ENCODE measurements at regions not wholly inside any gene's neighbourhood (a gene's known extent, or its start where the extent isn't known, plus 50 kb on each side); places are given as distances from the start of the nearest gene placed in this dataset.

DNA sequence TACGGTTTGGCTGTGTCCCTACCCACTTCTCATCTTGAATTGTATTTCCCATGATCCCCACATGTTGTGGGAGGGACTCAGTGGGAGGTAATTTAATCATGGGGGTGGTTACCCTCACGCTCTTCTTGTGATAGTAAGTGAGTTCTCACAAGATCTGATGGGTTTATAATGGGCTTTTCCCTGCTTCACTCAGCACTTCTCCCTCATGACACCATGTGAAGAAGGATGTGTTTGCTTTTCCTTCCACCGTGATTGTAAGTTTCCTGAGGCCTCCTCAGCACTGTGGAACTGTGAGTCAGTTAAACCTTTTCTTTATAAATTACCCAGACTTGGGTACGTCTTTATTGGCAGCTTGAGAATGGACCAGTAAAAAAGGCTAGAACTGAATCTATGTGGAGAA, 750.0 kb upstream of the ID2 start:
- DNase-seq (ENCODE audit: low read depth), result no peak

DNA sequence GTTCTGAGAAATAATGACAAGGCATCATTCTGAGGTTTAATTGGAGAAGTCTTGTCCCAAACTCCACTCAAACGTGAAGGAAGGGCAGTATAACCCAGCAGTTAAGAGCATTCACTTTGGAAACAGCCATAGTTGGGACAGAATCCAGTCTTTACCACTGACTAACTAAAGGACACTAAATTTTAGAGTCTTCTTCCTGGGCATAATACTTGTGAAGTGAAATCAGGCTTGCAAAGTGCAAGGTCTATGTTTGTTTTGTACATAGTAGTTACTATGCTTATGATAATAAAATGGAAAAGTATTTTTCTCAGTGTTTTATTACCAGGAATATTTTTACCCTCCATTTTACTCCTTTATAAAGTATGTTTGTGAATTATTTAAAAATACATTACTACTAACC, 748.2 kb upstream of the ID2 start:
- DNase-seq (ENCODE audit: low read depth), result no peak

DNA sequence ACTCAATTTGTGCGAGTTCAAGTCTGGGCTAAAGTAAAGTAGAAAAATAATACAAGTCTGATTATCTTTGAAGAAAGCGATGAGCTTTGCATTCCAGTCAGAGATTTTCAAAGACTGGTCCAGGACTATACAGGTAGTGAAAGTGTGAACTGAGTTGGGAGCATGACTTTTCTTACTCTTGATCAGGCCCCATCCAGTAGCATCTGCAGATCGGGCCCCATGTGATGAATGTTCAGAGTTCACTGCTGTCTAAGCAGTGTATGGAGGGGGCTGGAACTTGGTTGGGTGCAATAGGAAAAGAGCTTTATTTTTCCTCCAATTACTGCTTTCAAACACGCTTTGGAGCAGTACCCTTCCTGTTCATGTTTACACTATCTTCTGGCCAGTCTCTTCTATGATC, 747.4 kb upstream of the ID2 start:
- no peak for DNase-seq (ENCODE audit: low read depth)

DNA sequence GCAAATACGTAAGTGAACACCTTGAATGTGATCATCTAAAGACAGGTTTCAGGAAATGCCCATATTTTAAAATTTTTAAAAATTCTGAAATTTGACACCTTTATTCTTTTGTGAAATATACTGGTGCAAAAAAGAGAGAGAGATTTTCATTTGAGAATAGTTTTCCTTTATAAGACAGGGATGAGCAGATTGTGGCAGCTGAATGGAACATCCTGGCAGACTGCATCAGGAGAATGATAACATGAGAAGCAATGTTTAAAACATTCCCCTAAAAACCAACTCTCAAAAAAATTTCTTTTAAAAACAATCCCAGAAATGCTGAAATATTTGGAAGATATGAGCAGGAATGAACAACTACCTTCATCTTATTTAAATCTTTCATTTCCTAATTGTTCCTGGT, 744.8 kb upstream of the ID2 start:
- no peak for DNase-seq (ENCODE audit: low read depth)

DNA sequence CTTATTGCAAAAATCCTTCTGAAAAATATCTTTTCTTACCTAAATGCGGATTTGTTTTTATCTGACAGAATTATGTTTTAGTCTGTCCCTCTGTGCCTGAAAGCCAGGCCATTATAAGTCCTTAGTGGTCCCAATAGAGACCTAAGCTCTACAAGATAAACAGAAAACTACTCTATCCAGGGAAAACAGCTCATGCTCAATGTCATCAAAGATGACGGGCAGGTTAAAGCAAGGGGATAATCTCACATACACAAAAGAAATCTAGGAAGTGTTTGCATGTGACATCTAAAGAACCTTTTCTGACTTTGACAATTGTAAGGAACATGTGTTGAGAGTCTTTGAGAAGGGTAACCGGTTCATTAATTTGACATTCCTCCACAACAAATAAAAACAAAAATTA, 741.1 kb upstream of the ID2 start:
- DNase-seq (ENCODE audit: low read depth), result no peak

DNA sequence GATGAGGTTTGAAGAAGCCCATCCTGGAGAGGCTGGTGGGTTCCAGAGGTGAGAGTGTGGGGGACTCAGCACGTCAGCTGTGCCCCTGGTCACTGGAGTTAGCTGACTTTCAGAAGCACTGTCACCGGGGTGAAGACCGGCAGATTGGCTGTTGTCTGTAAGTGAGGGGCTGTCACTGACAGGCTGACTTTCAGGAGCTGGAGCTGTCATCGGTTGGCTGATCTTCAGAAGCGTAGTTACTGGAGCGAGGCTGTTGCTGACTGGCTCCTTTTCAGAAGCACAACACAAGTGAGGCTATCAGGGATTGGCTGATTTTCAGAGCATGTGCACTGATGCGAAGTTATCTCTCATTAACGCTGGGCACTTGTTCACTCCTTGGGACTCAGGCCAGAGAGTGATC, 738.4 kb upstream of the ID2 start:
- peak; percentile 25 for DNase-seq (ENCODE audit: low read depth)

DNA sequence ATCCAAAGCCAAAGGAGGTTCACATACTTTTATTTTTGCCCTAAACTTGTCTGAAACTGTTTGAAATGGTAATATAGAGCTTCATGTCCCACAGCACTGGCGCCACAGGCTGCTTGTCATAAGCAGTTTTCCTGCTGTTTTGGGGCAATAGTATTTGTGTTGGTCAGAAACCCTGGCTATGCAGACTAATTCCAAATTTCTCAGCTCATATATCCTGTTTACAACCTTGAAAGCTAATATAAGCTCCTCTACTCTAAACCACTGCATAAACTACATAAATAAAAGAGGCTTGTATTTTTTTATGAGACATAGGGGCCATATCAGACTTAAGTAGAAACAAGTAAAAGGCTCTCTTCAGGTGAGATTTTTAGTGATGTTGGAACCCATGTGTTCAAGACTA, 736.8 kb upstream of the ID2 start:
- no peak for DNase-seq (ENCODE audit: low read depth)

DNA sequence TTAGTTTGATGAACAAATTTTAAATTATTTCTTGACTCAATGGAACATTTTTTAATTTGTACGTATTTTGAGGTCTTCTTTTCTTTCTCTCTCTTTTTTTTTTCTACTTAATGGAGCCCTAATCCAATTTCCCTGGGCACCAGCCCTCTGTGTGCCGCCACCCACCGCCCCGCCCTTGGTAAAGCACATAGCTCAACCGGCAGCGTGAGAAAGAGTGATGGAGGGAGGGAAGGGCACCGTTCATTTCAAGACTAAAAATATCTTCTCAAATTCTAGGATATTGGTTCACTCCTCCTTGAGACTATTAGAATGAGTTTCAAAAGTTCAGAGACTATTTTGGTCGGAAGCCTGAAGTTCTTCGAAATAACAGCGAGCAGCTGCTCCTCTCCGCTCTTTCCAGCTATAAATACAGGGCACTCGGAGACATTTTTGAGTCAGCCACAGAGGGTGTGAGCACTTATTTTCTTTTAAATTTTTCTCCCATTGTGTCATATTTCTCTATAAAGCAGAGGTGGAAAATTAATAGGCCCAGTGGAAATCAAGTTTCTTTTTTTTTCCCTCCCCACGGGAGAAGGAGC, 731.7 kb upstream of the ID2 start:
- no peak for DNase-seq (ENCODE audit: low read depth)

DNA sequence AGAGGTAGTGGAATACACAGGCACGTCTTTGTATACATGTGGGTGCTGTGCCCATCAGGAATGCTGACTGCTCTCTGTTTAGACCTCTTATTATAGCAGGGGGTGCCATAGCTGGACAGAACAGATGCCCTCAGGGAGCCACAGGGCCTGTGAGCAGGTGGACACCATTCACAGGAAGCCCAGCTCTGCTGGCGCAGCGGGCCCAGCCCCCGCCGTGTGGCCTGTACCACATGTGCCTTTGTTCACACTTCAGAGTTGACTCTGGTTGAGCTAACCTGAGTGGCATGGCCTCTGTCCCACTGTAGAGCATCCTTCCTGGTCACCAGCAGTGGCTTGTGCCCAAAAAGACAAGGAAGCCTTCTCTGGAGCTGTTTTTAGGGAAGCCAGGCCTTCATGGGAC, 730.9 kb upstream of the ID2 start:
- no peak for DNase-seq (ENCODE audit: low read depth)

DNA sequence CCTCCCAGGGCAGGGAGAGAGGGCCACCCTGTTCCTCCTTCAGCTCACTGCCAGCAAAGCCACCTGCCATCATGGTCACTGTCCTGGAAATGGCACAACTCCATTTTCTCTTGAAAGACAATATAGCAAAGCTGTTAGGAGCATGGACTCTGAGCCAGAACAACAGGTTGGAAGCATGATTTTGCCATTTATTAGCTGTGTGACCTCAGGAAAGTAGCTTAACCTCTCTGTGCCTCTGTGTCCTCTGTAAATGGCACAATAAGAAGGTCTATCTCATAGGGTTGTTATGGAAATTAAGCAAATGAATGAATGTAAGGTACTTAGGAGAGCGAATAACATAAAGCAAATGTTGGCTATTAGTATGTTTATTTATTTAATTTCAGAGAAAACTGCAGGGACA, 730.4 kb upstream of the ID2 start:
- DNase-seq (ENCODE audit: low read depth), result no peak

DNA sequence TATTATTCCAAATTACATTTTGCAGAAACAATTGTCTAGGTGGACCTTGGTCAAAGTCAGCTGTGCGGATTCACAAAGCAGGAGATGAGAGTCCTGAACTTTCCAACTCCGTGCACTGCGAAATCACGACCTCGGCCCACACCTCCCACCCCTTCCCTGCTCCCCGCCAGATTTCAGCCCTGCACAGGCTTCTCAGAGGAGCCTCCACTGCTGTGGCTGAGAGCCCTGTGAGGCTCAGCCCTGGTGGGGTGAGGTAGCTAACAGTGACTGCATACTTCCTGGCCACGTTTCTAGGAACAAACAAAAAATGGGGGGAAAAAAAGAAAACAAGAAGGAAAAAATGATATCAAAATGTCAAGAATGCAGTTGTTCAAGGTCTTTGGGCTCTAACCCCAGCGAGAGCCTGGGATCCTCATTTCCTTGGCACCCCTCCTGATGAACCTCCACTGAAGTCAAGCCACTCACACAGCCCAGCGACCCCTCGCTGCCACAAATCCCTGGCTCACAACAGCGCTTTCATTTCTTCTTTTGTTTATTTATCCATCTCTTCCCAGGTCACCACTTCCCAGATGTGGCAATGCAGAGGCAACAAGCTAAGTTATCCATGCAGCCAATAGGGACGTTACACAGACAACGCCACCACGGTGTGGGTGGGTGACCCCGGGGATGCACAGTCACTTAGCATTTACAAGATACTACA, 729.7 kb upstream of the ID2 start:
- DNase-seq (ENCODE audit: low read depth), result no peak

DNA sequence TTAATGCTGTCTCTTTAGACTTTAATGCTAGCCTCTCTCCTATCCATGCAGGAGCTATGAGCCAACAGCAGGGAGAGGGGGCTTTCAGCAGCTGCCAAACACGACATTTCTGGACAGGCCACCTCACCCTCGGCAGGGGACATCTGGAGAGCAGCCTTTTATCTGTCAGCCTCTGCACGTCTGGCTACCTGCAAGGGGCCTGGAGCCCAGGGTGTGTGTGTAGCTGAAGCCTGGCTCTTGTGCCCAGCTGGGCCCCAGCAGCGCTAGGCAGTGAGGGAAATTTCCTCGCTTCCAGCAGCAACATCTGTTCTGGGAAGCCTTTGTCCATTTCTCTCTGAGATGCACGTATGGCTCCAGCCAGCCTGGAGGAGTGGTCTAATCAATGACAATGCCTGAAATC, 728.7 kb upstream of the ID2 start:
- DNase-seq (ENCODE audit: low read depth), result no peak

DNA sequence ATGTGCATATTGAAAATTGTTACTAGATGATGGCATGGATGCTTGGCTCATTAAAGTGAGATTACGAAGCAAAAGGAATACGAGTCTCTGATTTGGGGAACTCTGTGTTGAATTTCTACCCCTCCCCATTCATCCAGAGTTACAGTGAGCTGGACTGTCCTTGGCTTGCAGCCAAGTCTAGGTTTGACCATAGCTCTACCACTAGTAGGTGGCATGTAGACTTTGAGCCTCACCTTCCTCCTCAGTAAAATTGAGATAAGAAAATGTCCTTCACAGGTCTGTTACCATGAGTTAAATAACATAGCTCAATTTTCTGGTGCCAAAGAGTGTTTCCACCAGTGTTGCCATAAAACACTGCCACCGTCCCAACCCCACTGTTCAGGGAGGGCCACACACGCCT, 727.6 kb upstream of the ID2 start:
- DNase-seq (ENCODE audit: low read depth), result no peak

DNA sequence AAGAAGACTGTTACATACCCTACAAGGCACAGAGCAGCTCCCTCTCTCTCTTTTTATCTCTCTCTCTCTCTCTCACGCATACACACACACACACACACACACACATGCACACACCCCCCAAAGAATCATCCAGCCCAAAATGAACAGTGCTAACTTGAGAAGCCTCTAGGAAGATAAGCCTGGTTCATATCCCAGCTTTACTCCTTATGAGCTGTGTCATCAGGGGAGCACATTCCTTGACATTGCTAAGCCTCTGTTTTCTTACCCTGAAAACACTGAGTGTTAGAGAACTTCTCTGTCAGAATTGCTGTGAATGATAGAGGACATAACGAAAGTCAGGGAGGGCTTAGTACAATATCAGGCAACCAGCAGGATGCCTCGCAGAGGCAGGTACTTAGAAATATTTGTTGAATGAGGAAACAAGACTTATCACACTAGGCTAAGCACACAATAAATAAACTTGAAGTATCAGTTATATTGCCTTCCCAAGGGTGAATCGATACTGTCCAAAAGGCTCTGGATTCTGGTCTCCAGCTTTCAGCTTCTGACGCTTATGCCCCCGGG, 725.6 kb upstream of the ID2 start:
- DNase-seq (ENCODE audit: low read depth), result no peak

DNA sequence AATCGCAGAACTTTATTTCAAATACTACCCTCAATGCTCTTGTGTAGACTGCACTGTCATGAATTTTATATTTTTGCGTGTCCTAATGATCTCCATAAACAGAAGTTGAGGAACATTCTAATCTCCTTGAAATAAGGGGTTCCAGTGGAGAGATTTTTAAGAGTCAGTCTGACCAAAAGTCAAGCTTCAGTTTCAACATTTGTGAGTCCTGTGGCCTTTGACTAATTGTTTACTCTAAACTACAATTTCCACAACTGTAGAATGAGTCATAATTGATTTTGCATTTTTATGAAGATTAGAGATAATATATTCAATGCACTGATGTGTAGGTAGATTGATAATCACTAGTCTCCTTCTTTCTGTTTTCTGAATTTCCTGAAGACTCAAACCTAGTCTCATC, 720.3 kb upstream of the ID2 start:
- DNase-seq (ENCODE audit: low read depth), result no peak

DNA sequence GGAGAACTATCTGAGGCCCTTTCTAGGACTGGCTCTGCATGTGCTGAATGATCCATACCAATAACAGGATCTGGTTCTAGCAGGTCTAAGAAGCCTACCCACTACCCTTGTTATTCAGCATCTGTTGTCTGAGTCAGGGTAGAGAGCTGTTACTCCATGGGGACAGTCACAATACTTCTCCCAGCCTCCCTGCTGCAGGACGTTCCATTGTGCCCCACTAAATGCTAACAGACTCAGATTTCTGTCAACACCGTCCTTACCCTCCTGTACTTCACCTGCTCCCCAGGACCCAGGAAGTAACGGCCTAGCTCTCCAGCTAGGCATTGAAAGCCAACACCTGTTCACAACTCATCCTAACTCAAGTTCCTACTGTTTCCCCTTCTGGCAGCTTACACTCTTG, 719.7 kb upstream of the ID2 start:
- no peak for DNase-seq (ENCODE audit: low read depth)

DNA sequence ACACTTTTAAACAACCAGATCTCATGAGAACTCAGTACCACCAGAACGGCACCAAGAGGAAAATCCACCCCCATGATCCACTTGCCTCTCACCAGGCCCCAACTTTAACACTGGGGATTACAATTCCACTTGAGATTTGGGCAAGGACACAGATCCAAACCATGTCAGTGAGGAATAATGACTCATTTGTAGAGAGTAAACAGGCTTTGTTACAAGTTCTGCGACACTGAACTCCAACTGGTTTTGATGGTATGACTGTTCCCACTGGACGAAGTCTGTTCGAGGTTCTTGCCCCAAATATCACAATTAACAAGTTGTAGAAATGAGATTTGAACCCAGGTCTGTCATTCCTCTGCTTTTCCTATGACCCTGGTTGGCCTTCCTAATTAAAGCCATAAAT, 718.1 kb upstream of the ID2 start:
- DNase-seq (ENCODE audit: low read depth), result no peak

DNA sequence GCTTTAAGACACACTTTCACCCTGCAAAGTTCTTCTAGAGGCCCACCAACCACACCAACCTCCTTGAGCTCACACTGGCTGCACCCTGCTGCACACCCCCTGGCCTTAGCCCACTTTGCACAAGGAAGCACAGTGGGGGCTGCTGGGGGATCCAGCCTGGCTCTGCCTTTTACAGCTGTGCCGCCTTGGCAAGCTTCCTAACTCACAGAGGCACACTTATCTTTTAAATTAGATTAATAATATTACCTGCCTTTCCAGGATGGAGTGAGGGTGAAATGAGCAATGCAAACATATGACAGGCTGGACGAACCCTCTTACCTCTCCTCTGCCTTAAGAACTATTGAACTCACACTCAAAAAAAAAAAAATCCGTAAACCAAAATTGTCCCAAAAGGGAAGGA, 715.8 kb upstream of the ID2 start:
- DNase-seq (ENCODE audit: low read depth), result no peak

DNA sequence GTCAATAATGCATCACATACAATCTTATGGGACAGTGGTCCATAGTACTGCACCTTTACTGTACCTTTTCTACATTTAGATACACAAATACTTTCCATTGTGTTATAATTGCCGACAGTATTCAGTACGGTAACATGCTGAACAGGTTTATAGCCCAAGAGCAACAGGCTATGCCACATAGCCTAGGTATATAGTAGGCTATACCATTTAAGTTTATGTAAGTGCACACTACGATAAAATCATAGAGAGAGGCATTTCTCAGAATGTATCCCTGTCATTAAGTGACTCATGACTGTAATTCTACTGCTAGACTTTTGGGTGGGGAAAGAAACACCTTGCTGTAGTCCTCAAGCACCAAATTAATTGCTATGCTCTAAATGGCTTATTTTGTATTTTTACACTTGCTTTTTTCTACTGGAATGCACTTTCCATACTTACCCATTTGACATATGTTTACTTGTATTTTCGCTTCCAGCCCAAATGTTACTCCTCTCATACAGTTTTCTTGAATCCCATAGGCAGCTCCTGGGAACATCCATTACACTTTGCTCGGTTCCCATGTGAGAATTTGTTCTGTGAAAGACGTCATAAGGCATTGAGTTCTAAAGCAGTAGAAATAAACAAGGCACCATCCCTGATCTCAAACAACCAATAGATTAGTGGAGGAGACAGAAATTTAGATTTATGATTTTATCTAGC, 714.0 kb upstream of the ID2 start:
- DNase-seq (ENCODE audit: low read depth), result no peak

DNA sequence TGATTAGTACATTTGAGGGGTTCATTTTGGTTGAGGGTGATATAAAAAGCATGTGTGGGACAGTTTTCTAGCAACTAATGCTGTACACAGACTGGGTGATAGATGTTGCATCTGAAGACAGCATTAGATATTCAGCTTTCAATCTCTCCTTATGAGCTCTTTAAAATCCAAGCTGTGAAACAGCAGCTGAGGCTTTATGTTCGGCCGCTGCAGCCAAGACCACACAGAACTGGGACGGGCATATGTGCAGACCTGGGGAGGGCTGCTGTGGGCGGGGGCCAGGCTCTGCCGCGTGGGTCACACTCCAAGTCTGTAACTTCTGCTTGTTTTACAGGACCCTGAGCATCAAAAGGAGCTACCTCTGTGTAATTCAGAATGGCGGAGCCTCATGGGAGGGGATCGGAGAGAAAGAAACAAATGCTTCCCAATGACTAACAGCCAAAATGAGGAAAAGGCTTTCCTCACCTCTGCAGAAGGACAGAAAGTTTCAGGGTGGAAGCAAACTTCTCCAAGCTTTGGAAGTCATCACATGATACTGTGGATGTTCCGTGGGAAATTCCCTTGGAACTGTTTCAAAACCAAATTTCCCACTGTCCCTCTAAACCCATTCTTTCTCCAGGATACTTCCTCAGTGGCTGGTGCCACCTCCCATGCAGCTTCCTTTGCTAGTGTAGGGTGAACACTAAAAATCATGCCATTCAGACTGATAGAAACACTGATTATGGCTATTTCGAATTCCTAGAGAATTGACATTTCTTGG, 711.9 kb upstream of the ID2 start:
- DNase-seq (ENCODE audit: low read depth), result peak; percentile 52

DNA sequence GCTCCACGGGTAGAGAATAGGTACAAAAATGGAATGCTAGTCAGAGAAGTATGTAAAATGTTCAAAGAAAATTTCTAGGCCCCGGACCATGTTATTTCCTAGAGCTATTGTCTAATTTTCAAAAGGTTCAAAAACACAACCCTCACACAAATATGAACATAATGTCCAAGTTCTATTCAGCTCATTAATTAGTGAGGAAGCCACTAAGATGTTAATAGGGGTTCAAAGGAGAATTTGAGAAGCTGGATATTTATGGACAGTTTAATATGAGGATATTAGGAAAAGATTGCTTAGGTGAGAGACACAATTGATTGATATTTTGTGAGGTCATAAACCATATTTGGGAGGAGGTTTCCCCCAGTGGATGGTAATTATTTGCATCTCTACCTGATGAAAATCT, 710.6 kb upstream of the ID2 start:
- no peak for DNase-seq (ENCODE audit: low read depth)

DNA sequence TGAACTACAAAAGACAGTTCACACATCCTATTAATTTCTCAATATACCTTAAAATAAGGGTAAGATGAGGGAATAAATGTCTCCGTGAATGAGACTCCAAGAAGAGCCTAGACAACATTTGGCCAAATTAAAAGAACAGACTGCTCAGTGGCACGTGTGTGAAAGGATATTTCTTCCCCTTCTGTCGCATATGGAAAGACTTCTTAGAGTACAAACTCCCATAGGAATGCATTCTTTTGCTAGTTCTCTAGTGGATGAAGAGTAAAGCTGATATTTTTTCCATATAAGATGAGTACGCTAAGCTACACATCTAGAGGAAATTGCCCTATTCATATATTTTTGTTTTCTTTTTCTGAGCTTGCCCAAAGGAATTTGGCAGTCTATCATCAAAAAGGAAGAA, 710.0 kb upstream of the ID2 start:
- no peak for DNase-seq (ENCODE audit: low read depth)

DNA sequence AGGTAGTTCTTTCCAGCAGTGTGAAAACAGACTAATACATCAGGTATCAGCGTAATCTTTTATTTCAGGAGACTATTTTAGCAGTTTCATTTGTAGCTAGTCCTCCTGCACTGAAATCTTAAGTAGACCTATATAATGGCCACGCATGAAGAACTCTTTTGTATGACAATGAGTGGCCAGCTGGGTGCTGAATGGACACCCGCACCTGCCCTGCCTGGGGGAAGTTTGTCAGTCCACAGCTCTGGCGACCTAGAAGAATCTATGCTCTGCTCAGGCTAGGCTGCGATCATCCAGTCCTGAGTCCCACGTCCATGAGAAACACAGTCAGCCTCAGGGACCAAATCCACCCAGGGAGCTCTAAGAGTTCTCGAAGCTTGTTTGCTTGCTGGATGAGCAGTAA, 709.2 kb upstream of the ID2 start:
- no peak for DNase-seq (ENCODE audit: low read depth)

Measured in RPMI7951 (cell line).